ENCODE measurements at regions not wholly inside any gene's neighbourhood (a gene's known extent, or its start where the extent isn't known, plus 50 kb on each side); places are given as distances from the start of the nearest gene placed in this dataset.

GRCh38 chr4:117777721-117778120, 256.6 kb upstream of the NDST3 start:
- no peak for DNase-seq
- H3K4me1 ChIP-seq, result no peaks in the 10 kb centered on the region
- WGBS, 2 donors (ENCODE audit: low coverage in 1 of 2), result 92% methylated on average over 1 of the region's 1 CpG; no CpG with 5 or more reads in 1 of the 2 donors
- no peak overlapping the region for H3K27ac ChIP-seq
- no peaks in the 10 kb centered on the region for H3K36me3 ChIP-seq
- intact Hi-C loops (cut with DNase I; ENCODE audit: low total_unique reads) (no loop called here), in situ Hi-C loops (cut with MboI; ENCODE audit: low pct_ligation_motif_present in 1 of 4, low pct_unique_long_range_greater_than_20kb in 1 of 4, low sequenced_read_pairs in 3 of 4) (no loop called here)
- H3K4me3 ChIP-seq, result no peak overlapping the region
- H3K9me3 ChIP-seq, result no peaks in the 10 kb centered on the region
- TF ChIP-seq POLR2AphosphoS5 (IDR thresholded peaks at IDR 0.05) (no peak), EP300 (IDR thresholded peaks at IDR 0.05; ENCODE audit: low read depth) (no peak), POLR2A (IDR thresholded peaks at IDR 0.05) (no peak), CTCF (IDR thresholded peaks at IDR 0.05) (no peak)
- no peaks in the 10 kb centered on the region for H3K27me3 ChIP-seq

GRCh38 chr4:117783716-117784115, 250.6 kb upstream of the NDST3 start:
- Histone ChIP-seq H3K27me3 (no peaks in the 10 kb centered on the region), H3K9me3 (no peaks in the 10 kb centered on the region), H3K4me1 (no peaks in the 10 kb centered on the region), H3K4me3 (no peak overlapping the region), H3K36me3 (no peaks in the 10 kb centered on the region), H3K27ac (no peak overlapping the region)
- in situ Hi-C loops (cut with MboI; ENCODE audit: low pct_ligation_motif_present in 1 of 4, low pct_unique_long_range_greater_than_20kb in 1 of 4, low sequenced_read_pairs in 3 of 4) (no loop called here), intact Hi-C loops (cut with DNase I; ENCODE audit: low total_unique reads) (no loop called here)
- no peak for DNase-seq
- 62 to 93% methylated on average over 2 of the region's 2 CpGs for WGBS, 2 donors (ENCODE audit: low coverage in 1 of 2)
- TF ChIP-seq POLR2AphosphoS5 (IDR thresholded peaks at IDR 0.05), result no peak
- no peak for TF ChIP-seq CTCF (IDR thresholded peaks at IDR 0.05)
- no peak for TF ChIP-seq EP300 (IDR thresholded peaks at IDR 0.05; ENCODE audit: low read depth)
- no peak for TF ChIP-seq POLR2A (IDR thresholded peaks at IDR 0.05)

- H3K9me3 ChIP-seq, result no peaks in the 10 kb centered on the region
- no peak for DNase-seq
- no peak overlapping the region for H3K4me3 ChIP-seq
- in situ Hi-C loops (cut with MboI; ENCODE audit: low pct_ligation_motif_present in 1 of 4, low pct_unique_long_range_greater_than_20kb in 1 of 4, low sequenced_read_pairs in 3 of 4) (no loop called here), intact Hi-C loops (cut with DNase I; ENCODE audit: low total_unique reads) (no loop called here)
- no peak for TF ChIP-seq CTCF (IDR thresholded peaks at IDR 0.05)
- TF ChIP-seq POLR2A (IDR thresholded peaks at IDR 0.05), result no peak
- no peak for TF ChIP-seq EP300 (IDR thresholded peaks at IDR 0.05; ENCODE audit: low read depth)
- no peak for TF ChIP-seq POLR2AphosphoS5 (IDR thresholded peaks at IDR 0.05)
- no peak overlapping the region for H3K27ac ChIP-seq
- H3K4me1 ChIP-seq, result no peaks in the 10 kb centered on the region
- no peaks in the 10 kb centered on the region for H3K36me3 ChIP-seq
- H3K27me3 ChIP-seq, result no peaks in the 10 kb centered on the region
- 55 to 58% methylated on average over 2 of the region's 2 CpGs for WGBS, 2 donors (ENCODE audit: low coverage in 1 of 2)
Observed at GRCh38 chr4:117784266-117784665, 250.0 kb upstream of the NDST3 start.

GRCh38 chr4:117786566-117786965, 247.7 kb upstream of the NDST3 start:
- TF ChIP-seq POLR2A (IDR thresholded peaks at IDR 0.05) (no peak), POLR2AphosphoS5 (IDR thresholded peaks at IDR 0.05) (no peak), CTCF (IDR thresholded peaks at IDR 0.05) (no peak), EP300 (IDR thresholded peaks at IDR 0.05; ENCODE audit: low read depth) (no peak)
- 90% methylated on average over 2 of the region's 2 CpGs for WGBS, 2 donors (ENCODE audit: low coverage in 1 of 2)
- intact Hi-C loops (cut with DNase I; ENCODE audit: low total_unique reads), result no loop called here

More at GRCh38 chr4:117786566-117786965, 247.7 kb upstream of the NDST3 start:
- Histone ChIP-seq H3K4me3 (no peak overlapping the region), H3K4me1 (no peaks in the 10 kb centered on the region), H3K9me3 (no peaks in the 10 kb centered on the region), H3K36me3 (no peaks in the 10 kb centered on the region), H3K27me3 (no peaks in the 10 kb centered on the region), H3K27ac (no peak overlapping the region)
- in situ Hi-C loops (cut with MboI; ENCODE audit: low pct_ligation_motif_present in 1 of 4, low pct_unique_long_range_greater_than_20kb in 1 of 4, low sequenced_read_pairs in 3 of 4), result no loop called here
- no peak for DNase-seq

Data from transverse colon (tissue), 4 donors.